GM21786 (cell line): ENCODE measurements at regions not wholly inside any gene's neighbourhood (a gene's known extent, or its start where the extent isn't known, plus 50 kb on each side); places are given as distances from the start of the nearest gene placed in this dataset.

ENCODE experiments used
- ATAC-seq: cut with Tn5 transposase; IDR thresholded peaks from one replicate; pipeline ENCODE4 v1.9.1; 2021; ENCODE audit not compliant: unreplicated experiment

DNA sequence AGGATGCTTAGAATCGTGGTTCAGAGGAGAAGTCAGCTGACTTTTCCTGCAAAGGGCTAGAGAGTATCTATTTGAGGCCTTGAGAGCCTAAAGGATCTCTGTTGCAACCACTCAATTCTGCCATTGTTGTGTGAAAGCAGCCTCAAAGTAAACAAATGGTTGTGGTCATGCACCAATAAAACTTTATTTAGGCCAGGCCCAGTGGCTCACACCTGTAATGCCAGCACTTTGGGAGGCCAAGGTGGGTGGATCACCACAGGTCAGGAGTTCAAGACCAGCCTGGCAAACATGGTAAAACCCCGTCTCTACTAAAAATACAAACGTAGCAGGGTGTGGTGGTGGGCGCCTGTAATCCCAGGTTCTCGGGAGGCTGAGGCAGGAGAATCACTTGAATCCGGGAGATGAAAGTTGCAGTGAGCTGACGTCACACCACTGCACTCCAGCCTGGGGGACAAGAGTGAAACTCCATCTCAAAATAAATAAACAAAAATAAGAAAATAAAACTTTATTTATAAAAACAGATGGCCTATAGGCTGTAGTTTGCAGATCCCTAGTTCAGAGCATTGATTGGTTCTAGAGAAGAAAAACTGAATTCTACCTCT lies 135.9 kb upstream of the KLF4 start:
- no peak for ATAC-seq

GRCh38 chr9:107624234-107624948 lies 134.8 kb upstream of the KLF4 start:
- ATAC-seq: no peak

- ATAC-seq: no peak
These were observed 131.9 kb upstream of the KLF4 start for GRCh38 chr9:107621436-107621835.

DNA sequence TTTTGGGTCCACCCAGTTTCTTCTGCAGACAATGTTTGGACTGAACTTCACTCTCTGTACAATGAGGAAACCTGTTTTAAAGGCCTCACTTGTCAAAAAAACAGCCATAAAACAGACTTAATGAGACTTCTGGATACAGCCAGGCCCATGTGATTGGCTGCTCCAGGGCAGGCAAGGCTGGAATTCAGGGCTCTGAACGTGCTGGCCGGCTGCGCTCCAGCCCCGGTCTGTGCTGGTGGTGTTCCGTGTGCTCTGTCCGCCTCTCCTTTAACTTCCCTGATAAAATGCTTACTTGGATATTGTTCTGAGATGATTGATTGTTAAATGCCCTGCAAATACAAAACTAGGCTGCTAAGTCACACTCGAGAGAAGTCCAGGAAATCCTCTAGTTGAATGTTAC lies 131.2 kb upstream of the KLF4 start:
- no peak for ATAC-seq

DNA sequence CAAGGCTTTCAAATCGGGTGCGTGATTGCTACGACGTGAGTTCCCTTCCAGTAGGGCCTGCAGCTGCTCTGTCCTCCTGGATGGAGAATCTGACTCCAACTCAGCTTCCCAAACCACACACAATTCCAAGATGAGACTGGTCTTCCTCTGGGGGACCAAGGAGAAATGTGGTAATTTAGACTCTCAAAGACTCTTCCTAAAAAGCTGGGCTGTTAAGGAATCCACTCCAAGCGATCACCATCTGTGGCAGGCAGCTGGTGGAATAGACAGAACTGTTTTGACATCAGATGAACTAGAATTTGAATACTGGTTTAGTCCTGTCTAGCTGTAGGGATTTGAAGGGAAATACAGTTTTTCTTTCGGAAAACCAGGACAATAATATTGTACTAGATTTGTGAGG lies 130.7 kb upstream of the KLF4 start:
- ATAC-seq: no peak

- ATAC-seq: no peak
These were observed 125.8 kb upstream of the KLF4 start for GRCh38 chr9:107615321-107615720.

GRCh38 chr9:107614765-107615164 lies 125.2 kb upstream of the KLF4 start:
- no peak for ATAC-seq

DNA sequence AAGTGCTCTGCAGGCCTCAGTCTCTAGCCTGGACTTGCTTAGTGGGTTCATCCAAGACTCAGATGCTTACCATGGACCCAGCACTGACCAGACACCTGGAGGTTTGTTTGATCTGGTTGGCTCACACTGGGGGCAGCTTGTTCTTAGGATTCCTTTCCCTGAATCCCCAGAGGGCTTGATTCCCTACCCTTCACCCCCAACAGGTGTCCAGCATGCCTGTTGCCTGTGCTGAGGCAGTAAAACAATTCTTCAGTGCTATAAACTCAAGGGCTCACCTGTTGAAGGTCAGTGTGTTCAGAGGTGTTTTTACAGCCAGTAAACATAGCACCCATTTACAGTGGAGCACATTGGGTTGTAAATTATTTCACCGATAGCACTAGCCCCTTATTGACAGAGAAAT lies 123.8 kb upstream of the KLF4 start:
- ATAC-seq: no peak

DNA sequence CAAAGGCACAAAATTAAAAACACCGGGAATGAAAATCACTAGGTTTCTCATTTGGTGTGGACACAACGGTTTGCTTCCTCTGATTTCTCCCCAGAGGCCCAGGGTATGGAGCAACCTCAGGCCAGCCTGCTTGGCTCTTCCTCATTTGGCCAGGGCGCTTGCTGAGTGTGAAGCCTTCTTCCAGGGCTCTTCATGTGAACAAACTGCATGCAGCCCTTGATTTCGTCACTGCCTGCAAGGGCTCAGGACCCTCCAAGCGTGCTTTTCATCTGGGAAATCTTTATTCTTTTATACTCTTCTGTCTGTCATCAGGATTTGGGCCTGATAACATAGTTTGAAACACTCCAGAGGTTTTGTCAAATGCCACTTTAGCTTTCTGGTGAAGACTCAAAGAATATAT lies 122.6 kb upstream of the KLF4 start:
- no peak for ATAC-seq

- ATAC-seq: no peak
These were observed 120.0 kb upstream of the KLF4 start for GRCh38 chr9:107609547-107609946.

GRCh38 chr9:107606149-107606790 lies 116.7 kb upstream of the KLF4 start:
- no peak for ATAC-seq

DNA sequence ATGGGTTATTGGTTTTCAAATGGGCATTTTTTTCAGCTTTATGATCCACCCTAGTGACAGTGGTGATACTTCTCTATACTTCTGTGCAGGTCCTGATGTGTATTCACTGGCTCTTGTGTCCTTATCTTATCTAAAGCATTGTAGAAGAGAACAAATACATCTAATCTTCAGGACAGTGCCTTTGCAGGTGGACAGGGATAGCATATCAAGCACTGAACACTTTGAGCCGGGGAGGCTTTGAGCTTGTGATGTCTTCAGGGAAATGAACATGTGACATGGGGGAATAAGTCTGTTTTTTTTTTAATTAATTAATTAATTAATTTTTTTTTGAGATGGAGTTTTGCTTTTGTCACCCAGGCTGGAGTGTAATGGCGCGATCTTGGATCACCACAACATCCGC lies 115.5 kb upstream of the KLF4 start:
- no peak for ATAC-seq

- no peak for ATAC-seq
These were observed 113.7 kb upstream of the KLF4 start for GRCh38 chr9:107603281-107603680.

GRCh38 chr9:107600060-107600573 lies 110.5 kb upstream of the KLF4 start:
- ATAC-seq: no peak

- ATAC-seq: no peak
These were observed 108.2 kb upstream of the KLF4 start for GRCh38 chr9:107597743-107598217.

DNA sequence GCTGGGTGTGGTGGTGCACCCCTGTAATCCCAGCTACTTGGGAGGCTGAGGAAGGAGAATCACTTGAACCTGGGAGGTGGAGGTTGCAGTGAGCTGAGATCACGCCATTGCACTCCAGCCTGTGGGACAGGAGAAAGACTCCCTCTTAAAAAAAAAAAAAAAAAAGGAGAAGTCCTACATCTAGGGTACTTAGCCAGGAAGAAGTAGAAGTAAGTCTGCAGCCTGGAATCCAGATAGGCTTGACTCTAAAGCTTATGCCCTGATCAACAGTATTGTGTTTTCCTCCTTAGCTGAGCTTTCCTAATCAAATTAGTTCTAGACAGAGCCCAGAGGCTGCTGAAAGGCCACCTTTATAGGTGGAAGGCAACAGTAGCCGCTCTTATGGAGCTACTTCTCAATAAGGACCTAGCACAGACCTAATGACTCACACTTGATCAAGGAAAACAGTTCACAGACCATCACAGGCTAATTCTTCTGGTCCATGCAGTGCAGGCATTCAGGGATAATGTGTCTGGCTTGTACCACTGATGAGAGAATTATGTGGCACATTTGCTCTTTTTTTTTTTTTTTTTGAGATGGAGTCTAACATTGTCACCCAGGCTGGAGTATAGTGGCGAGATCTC lies 105.5 kb upstream of the KLF4 start:
- ATAC-seq: no peak

GRCh38 chr9:107593224-107593870 lies 103.8 kb upstream of the KLF4 start:
- ATAC-seq: no peak

- no peak for ATAC-seq
These were observed 102.9 kb upstream of the KLF4 start for GRCh38 chr9:107592424-107592823.

GRCh38 chr9:107591781-107592180 lies 102.2 kb upstream of the KLF4 start:
- no peak for ATAC-seq

DNA sequence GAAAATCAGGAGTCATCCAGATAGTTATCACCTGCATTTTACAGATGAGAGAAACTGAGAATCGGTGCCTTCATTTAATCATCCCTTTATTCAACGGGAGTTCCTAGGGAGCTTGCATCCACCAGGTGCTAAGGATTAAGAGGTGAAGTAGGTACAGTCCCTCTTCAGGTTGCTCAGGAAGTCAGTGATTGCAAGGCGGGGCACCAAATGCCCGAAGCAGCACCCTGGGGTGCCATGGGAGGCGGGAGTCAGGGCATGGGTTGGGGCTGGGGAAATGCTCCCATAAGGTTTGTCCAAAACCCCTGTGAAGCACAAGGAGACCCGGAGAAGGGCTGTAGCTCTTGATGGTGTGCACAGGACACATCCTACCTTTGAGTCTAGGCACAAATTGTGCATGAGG lies 98.8 kb upstream of the KLF4 start:
- ATAC-seq: no peak
